IPS-18a (cell line): ENCODE measurements at regions not wholly inside any gene's neighbourhood (a gene's known extent, or its start where the extent isn't known, plus 50 kb on each side); places are given as distances from the start of the nearest gene placed in this dataset.

Source experiments
- H3K27ac ChIP-seq: one replicate; pipeline ENCODE4 v1.5.1; 2013; ENCODE audit warnings: low read length
- H3K27me3 ChIP-seq: one replicate; pipeline ENCODE4 v1.6.1; 2013; ENCODE audit warnings: mild to moderate bottlenecking, low read length; ENCODE audit not compliant: control insufficient read depth, insufficient read depth
- H3K36me3 ChIP-seq: one replicate; pipeline ENCODE4 v1.6.1; 2013; ENCODE audit warnings: low read depth, low read length; ENCODE audit not compliant: control insufficient read depth
- H3K4me1 ChIP-seq: one replicate; pipeline ENCODE4 v1.6.1; 2013; ENCODE audit warnings: low read depth, low read length; ENCODE audit not compliant: control insufficient read depth
- H3K4me3 ChIP-seq: one replicate; pipeline ENCODE4 v1.5.1; 2013; ENCODE audit warnings: low read length
- H3K9ac ChIP-seq: one replicate; pipeline ENCODE4 v1.6.1; 2013; ENCODE audit warnings: mild to moderate bottlenecking, low read length, moderate library complexity
- H3K9me3 ChIP-seq: one replicate; pipeline ENCODE4 v1.6.1; 2013; ENCODE audit warnings: low read depth, low read length; ENCODE audit not compliant: control insufficient read depth

DNA sequence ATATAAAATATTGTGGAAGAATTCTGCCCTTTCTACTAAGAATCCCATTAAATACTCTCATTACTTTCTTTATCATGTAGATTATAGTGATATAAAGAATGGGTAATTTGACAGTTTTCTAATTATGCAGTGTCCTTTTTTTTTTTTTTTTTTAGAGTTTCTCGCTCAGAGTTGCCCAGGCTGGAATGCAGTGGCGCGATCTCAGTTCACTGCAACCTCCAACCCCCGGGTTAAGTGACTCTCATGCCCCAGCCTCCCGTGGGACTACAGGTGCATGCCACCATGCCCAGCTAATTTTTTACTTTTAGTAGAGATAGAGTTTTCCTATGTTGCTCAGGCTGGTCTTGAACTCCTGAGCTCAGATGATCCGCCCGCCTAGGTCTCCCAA lies 1143.4 kb upstream of the SORCS1 start:
- Histone ChIP-seq H3K4me1 (no peaks in the 10 kb centered on the region), H3K36me3 (no peaks in the 10 kb centered on the region), H3K9me3 (no peaks in the 10 kb centered on the region), H3K4me3 (no peak overlapping the region), H3K27me3 (no peaks in the 10 kb centered on the region), H3K27ac (no peak overlapping the region), H3K9ac (no peak overlapping the region)

DNA sequence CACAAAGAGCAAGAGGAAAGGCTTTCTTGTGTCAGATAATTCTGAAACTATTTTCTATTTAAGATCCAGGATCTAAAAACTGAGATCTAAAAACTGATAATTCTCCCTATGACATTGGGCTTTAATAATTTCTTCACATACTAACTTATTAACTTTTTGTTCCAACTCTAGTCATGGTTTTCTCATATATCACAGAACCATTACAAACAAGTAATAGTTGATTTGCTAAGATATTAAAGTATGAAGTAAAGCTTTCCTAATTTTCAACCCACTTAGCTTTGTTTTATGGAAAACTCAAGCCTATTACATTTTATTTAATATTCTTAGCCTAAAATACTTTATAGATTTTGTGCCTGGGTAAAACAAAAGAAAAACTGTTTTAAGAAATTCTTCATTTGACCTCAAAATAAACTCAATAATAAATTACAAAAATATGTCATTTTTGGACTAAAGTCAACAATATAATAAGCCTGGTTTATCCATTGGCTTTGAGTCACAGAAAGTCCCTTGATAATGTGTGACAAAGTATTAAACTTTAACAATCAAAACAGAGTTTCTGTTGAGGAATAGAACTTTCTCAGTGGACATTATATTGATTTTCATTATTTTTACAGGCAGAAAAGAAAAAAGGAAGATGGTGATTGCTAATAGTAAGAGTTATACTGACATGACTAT lies 1142.9 kb upstream of the SORCS1 start:
- Histone ChIP-seq H3K36me3 (no peaks in the 10 kb centered on the region), H3K27me3 (no peaks in the 10 kb centered on the region), H3K27ac (no peak overlapping the region), H3K9me3 (no peaks in the 10 kb centered on the region), H3K9ac (no peak overlapping the region), H3K4me3 (no peak overlapping the region), H3K4me1 (no peaks in the 10 kb centered on the region)

DNA sequence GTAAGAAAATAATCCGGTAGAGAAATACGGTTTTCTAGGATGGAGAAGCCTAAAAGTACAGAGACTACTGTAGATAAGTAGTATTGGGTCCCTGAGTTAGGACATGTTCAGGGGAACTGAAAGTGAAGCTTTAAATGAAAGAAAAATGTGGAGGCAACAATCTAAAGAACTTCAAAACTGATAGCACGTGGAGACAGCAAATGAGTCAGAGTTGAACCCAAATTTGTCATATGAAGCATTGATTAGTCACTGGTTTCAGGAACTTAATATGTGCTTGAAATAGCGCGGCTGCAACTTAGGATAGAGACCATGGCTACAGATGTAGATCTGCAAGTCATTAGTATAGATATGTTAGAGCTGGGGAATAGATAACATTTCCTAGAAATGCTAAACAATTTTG lies 1138.6 kb upstream of the SORCS1 start:
- Histone ChIP-seq H3K27ac (no peak overlapping the region), H3K27me3 (no peaks in the 10 kb centered on the region), H3K9me3 (no peaks in the 10 kb centered on the region), H3K4me3 (no peak overlapping the region), H3K36me3 (no peaks in the 10 kb centered on the region), H3K9ac (no peak overlapping the region), H3K4me1 (peaks cover 8% of the 10 kb centered on the region)

DNA sequence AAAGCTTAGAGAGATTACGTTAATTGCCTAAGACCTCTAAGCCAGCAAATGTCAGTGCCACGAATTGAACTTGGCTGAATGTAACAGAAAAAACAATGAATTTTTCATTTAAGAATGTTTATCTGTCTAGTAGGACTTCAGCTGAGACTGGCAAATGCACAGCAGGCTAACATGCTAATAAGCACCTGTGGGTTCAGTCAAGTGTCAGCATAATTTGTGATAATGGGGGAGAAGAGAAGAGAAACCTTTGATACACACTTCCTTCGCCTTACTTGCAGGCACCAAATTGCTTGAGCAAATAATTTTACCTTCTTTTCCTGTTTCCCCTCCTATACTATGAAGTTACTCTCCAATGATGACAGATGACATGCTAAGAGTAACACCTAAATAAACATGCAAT lies 1136.5 kb upstream of the SORCS1 start:
- H3K9me3 ChIP-seq = no peaks in the 10 kb centered on the region
- H3K36me3 ChIP-seq = no peaks in the 10 kb centered on the region
- H3K4me3 ChIP-seq = no peak overlapping the region
- no peak overlapping the region for H3K9ac ChIP-seq
- peaks cover 11% of the 10 kb centered on the region for H3K4me1 ChIP-seq
- no peaks in the 10 kb centered on the region for H3K27me3 ChIP-seq
- H3K27ac ChIP-seq = no peak overlapping the region

DNA sequence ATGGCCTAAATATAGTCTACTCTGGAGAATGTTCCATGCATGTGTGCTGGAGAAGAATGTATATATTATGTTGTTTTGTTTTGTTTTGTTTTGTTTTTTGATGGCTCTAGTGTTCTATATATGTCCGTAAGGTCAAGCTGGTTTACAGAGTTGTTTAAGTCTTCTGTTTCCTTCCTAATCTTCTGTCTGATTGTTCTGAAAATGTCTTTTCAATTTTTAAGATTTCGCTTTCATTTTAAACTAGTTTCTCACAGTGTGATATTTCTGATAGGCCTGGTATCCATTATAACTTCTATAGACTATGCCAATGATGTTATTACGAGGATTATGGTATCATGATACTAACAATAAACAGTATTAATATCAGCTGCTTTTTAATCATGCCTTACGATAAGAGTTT lies 1126.3 kb upstream of the SORCS1 start:
- Histone ChIP-seq H3K36me3 (no peaks in the 10 kb centered on the region), H3K27ac (no peak overlapping the region), H3K4me1 (no peaks in the 10 kb centered on the region), H3K9me3 (no peaks in the 10 kb centered on the region), H3K9ac (no peak overlapping the region), H3K27me3 (no peaks in the 10 kb centered on the region), H3K4me3 (no peak overlapping the region)

DNA sequence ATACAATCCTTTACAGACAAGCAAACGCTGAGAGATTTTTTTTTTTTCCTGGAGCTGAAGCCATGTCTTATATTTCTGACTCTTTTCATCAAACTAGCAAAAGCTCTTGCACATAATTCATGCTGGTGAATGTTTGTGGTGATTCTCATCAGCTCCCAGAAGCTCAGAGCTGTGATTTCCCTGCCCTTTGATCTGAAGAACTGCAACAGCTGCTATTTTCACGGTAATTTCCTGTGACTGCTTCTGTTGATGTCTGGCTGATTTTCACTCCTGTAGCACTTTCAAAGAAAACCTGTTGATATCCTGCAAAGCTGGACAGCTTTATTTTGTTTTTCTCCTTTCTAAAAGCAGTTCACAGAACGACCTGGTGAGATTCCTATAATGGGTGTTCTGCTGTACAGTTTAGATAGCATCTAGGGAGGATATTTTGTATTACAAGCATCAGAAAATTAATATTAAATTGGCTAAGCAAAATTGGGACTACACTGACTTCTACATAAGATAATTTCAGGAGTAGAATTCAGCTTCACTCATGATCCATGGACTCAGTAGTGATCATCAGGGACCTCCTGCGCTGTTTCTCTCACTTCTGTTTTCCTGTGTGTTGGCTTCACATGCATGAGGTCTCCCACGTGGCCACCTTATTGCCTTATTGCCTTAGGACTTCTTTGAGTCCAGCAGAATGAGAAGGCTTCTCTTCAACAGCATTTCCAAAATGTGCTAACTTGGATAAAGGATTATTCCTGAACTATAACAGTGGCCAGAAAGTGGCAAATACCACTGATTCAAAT lies 1111.6 kb upstream of the SORCS1 start:
- Histone ChIP-seq H3K27me3 (no peaks in the 10 kb centered on the region), H3K27ac (no peak overlapping the region), H3K4me1 (no peaks in the 10 kb centered on the region), H3K4me3 (no peak overlapping the region), H3K36me3 (no peaks in the 10 kb centered on the region), H3K9me3 (no peaks in the 10 kb centered on the region), H3K9ac (no peak overlapping the region)

DNA sequence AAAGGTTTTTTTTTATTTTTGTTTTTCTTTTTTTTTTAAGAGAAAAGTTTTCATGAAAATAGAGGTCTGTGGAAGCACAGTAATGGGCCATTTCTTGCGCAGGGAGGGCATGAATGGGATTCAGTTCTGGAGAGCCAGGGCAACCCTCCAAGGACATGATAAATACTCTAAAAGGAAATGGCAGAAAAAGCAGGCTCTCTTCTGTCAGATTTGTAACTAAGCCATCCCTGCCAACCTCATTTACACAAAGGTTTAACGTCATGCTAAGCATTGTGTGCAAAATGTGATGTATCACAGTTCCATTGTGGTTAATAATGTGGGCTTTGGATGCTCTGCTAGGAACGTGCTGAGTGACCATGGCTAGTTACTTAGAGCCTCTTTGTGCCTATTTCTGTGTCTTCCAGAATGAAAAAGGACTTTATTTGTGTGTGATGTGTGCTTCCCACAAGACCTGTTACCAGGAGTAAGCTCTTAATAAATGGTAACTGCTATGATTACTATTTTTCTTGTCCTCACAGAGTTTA lies 1095.9 kb upstream of the SORCS1 start:
- Histone ChIP-seq H3K9ac (no peak overlapping the region), H3K27me3 (no peaks in the 10 kb centered on the region), H3K4me1 (no peaks in the 10 kb centered on the region), H3K27ac (no peak overlapping the region), H3K4me3 (no peak overlapping the region), H3K36me3 (no peaks in the 10 kb centered on the region), H3K9me3 (no peaks in the 10 kb centered on the region)

DNA sequence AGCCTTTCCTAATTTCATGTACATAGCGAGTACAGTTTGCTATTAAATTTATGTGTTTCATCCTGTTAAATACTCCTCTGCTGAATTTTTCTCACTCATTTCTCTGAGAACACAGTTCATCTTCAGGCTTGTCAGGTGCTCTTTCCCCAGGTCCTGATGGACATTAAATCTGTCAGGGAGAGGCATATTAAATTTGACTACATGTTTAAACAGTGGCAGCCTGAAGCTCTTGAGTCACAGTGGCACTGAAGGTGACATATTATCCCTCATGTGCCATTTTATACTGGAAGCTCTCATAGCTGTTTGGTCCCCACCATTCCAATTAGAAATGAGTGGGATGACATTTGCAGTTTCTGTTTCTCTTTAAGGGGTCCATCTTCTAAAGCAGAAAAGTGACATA lies 1089.6 kb upstream of the SORCS1 start:
- Histone ChIP-seq H3K27ac (no peak overlapping the region), H3K27me3 (no peaks in the 10 kb centered on the region), H3K9ac (no peak overlapping the region), H3K4me1 (no peaks in the 10 kb centered on the region), H3K4me3 (no peak overlapping the region), H3K9me3 (no peaks in the 10 kb centered on the region), H3K36me3 (no peaks in the 10 kb centered on the region)

DNA sequence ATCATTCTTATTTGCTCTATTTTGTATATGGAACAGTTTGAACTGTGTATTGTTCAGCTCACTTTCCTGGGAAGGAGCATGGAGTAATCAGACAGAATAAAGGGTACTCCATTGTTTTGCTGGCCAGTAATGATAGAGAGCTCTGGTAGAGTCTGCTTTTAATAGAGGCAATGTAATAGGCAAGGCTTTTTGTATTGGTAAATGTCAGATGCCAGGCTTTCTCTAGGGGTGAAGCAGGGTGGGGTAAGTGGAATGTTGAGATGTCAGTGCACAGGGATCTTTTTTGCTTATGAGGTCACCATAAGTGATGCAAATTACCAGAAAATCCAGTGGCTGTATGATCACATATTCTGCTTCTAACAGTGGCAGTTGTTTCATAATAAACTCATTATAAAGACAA lies 1088.3 kb upstream of the SORCS1 start:
- H3K4me1 ChIP-seq = no peaks in the 10 kb centered on the region
- no peaks in the 10 kb centered on the region for H3K36me3 ChIP-seq
- no peak overlapping the region for H3K27ac ChIP-seq
- peaks cover 4% of the 10 kb centered on the region for H3K9me3 ChIP-seq
- no peaks in the 10 kb centered on the region for H3K27me3 ChIP-seq
- H3K9ac ChIP-seq = no peak overlapping the region
- no peak overlapping the region for H3K4me3 ChIP-seq

DNA sequence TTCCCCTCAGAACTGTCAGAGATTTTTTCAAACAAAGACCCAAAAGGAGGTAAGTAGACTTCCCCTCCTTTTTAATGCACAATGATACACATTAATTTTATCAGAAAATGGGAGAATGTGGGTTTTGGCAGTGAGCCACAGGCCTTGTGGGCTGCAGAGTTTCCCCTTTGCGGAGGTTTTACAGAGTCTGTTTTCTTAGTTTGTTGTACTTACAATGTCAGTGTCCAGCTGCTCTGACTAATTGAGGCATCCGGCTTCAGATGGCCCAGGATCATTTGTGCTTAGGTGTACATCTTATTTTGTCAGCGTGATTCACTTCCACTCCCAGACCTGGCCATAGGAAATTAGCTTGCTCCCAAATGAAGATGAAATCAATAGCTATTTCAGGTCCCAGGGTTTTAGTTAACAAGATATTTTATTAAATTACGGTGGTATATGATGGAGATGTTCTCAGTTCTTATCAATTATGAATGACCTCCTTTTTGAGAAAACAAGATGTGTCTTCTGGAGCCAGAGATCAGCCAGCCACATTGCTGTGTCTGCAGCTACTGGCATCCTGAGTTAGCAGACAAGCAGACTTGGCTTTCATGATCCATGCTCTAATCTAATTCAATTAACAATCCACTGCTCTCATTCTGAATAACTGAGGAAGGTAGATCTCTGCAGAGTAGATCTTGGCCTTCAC lies 1086.6 kb upstream of the SORCS1 start:
- Histone ChIP-seq H3K4me1 (no peaks in the 10 kb centered on the region), H3K36me3 (no peaks in the 10 kb centered on the region), H3K27me3 (no peaks in the 10 kb centered on the region), H3K27ac (no peak overlapping the region), H3K9ac (no peak overlapping the region), H3K9me3 (peaks cover 7% of the 10 kb centered on the region), H3K4me3 (no peak overlapping the region)

DNA sequence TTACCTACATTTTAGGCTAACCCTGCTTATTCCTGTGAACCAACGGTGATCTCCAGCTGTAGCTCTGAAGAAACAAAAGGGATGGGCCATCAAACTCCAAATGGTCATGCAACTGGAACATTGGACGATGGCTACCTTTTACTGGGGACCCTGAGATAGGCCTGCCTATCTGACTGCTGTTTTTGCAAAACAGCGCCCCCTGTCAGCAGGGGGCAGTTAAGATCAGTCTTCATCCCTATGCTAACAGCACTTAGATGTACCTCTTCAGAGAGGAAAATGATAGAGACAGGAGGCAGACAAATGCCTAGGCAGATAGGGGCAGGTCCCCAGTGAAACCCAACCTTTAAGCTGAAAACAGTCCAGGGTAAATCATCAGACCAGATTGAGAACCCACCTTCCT lies 1085.4 kb upstream of the SORCS1 start:
- Histone ChIP-seq H3K4me1 (no peaks in the 10 kb centered on the region), H3K9me3 (peaks cover 8% of the 10 kb centered on the region), H3K27me3 (no peaks in the 10 kb centered on the region), H3K4me3 (no peak overlapping the region), H3K27ac (no peak overlapping the region), H3K9ac (no peak overlapping the region), H3K36me3 (no peaks in the 10 kb centered on the region)
